ENCODE measurements at regions not wholly inside any gene's neighbourhood (a gene's known extent, or its start where the extent isn't known, plus 50 kb on each side); places are given as distances from the start of the nearest gene placed in this dataset.

- TF ChIP-seq CTBP1 (IDR thresholded peaks at IDR 0.05; ENCODE audit: borderline replicate concordance): no peak
- no peak for TF ChIP-seq FOXM1 (IDR thresholded peaks at IDR 0.05; ENCODE audit: borderline replicate concordance)
- TF ChIP-seq TARDBP (IDR thresholded peaks at IDR 0.05): no peak
- no peak for TF ChIP-seq L3MBTL2 (conservative IDR thresholded peaks at IDR 0.05)
- no peak for TF ChIP-seq SP1 (IDR thresholded peaks at IDR 0.05)
- no peak for TF ChIP-seq ARNT (IDR thresholded peaks at IDR 0.05)
- no peak for TF ChIP-seq SUZ12 (IDR thresholded peaks at IDR 0.05)
- no peak for TF ChIP-seq LEF1 (IDR thresholded peaks at IDR 0.05; ENCODE audit: borderline replicate concordance)
- TF ChIP-seq FOXK2 (IDR thresholded peaks at IDR 0.05): no peak
- no peak for TF ChIP-seq BHLHE40 (IDR thresholded peaks at IDR 0.05; ENCODE audit: borderline replicate concordance)
- TF ChIP-seq NFRKB (IDR thresholded peaks at IDR 0.05): no peak
- TF ChIP-seq PKNOX1 (IDR thresholded peaks at IDR 0.05): no peak
- no peak for TF ChIP-seq HDGF (IDR thresholded peaks at IDR 0.05; ENCODE audit: borderline replicate concordance)
- TF ChIP-seq FOXA1 (IDR thresholded peaks at IDR 0.05): no peak
- no peak for DNase-seq (ENCODE audit: extremely low spot score)
- POLR2A ChIA-PET: no interaction called here
- CTCF ChIA-PET: no interaction called here
These were observed 603.5 kb upstream of the ADAMTS5 start for GRCh38 chr21:27570306-27570868.

GRCh38 chr21:27569831-27570230 lies 602.9 kb upstream of the ADAMTS5 start:
- no peak for TF ChIP-seq FOXA1 (IDR thresholded peaks at IDR 0.05)
- CTCF ChIA-PET: no interaction called here
- POLR2A ChIA-PET: no interaction called here
- no peak for DNase-seq (ENCODE audit: extremely low spot score)

GRCh38 chr21:27569091-27569490 lies 602.2 kb upstream of the ADAMTS5 start:
- no peak for DNase-seq (ENCODE audit: extremely low spot score)
- TF ChIP-seq L3MBTL2 (conservative IDR thresholded peaks at IDR 0.05) (no peak), LEF1 (IDR thresholded peaks at IDR 0.05; ENCODE audit: borderline replicate concordance) (no peak), PKNOX1 (IDR thresholded peaks at IDR 0.05) (no peak), ARNT (IDR thresholded peaks at IDR 0.05) (no peak), ELF4 (IDR thresholded peaks at IDR 0.05) (no peak), FOXK2 (IDR thresholded peaks at IDR 0.05) (no peak), FOXA1 (IDR thresholded peaks at IDR 0.05) (no peak), TARDBP (IDR thresholded peaks at IDR 0.05) (no peak), CTBP1 (IDR thresholded peaks at IDR 0.05; ENCODE audit: borderline replicate concordance) (no peak), ZNF384 (IDR thresholded peaks at IDR 0.05) (no peak), FOXM1 (IDR thresholded peaks at IDR 0.05; ENCODE audit: borderline replicate concordance) (no peak), HDGF (IDR thresholded peaks at IDR 0.05; ENCODE audit: borderline replicate concordance) (no peak)
- ChIA-PET CTCF (no interaction called here), POLR2A (no interaction called here)

GRCh38 chr21:27567381-27567780 lies 600.5 kb upstream of the ADAMTS5 start:
- no peak for TF ChIP-seq FOXM1 (IDR thresholded peaks at IDR 0.05; ENCODE audit: borderline replicate concordance)
- TF ChIP-seq SP1 (IDR thresholded peaks at IDR 0.05): no peak
- no peak for DNase-seq (ENCODE audit: extremely low spot score)
- ChIA-PET POLR2A (no interaction called here), CTCF (no interaction called here)

GRCh38 chr21:27566521-27566920 lies 599.6 kb upstream of the ADAMTS5 start:
- CTCF ChIA-PET: no interaction called here
- POLR2A ChIA-PET: no interaction called here
- no peak for TF ChIP-seq ELF4 (IDR thresholded peaks at IDR 0.05)
- TF ChIP-seq CTBP1 (IDR thresholded peaks at IDR 0.05; ENCODE audit: borderline replicate concordance): no peak
- TF ChIP-seq FOXA1 (IDR thresholded peaks at IDR 0.05): no peak
- TF ChIP-seq L3MBTL2 (conservative IDR thresholded peaks at IDR 0.05): no peak
- TF ChIP-seq SP1 (IDR thresholded peaks at IDR 0.05): no peak
- no peak for TF ChIP-seq BHLHE40 (IDR thresholded peaks at IDR 0.05; ENCODE audit: borderline replicate concordance)
- no peak for TF ChIP-seq ZNF384 (IDR thresholded peaks at IDR 0.05)
- no peak for TF ChIP-seq FOXM1 (IDR thresholded peaks at IDR 0.05; ENCODE audit: borderline replicate concordance)
- no peak for TF ChIP-seq PKNOX1 (IDR thresholded peaks at IDR 0.05)
- no peak for TF ChIP-seq SUZ12 (IDR thresholded peaks at IDR 0.05)

GRCh38 chr21:27565364-27565763 lies 598.5 kb upstream of the ADAMTS5 start:
- TF ChIP-seq HDGF (IDR thresholded peaks at IDR 0.05; ENCODE audit: borderline replicate concordance) (no peak), SUZ12 (IDR thresholded peaks at IDR 0.05) (no peak), L3MBTL2 (conservative IDR thresholded peaks at IDR 0.05) (no peak), TARDBP (IDR thresholded peaks at IDR 0.05) (no peak), ELF4 (IDR thresholded peaks at IDR 0.05) (no peak), FOXM1 (IDR thresholded peaks at IDR 0.05; ENCODE audit: borderline replicate concordance) (no peak), SP1 (IDR thresholded peaks at IDR 0.05) (no peak), ZNF384 (IDR thresholded peaks at IDR 0.05) (no peak), PKNOX1 (IDR thresholded peaks at IDR 0.05) (no peak), ARNT (IDR thresholded peaks at IDR 0.05) (no peak), NFRKB (IDR thresholded peaks at IDR 0.05) (no peak), CTBP1 (IDR thresholded peaks at IDR 0.05; ENCODE audit: borderline replicate concordance) (no peak), FOXA1 (IDR thresholded peaks at IDR 0.05) (no peak), FOXK2 (IDR thresholded peaks at IDR 0.05) (no peak), BHLHE40 (IDR thresholded peaks at IDR 0.05; ENCODE audit: borderline replicate concordance) (no peak), LEF1 (IDR thresholded peaks at IDR 0.05; ENCODE audit: borderline replicate concordance) (no peak)
- DNase-seq (ENCODE audit: extremely low spot score): no peak
- ChIA-PET POLR2A (no interaction called here), CTCF (interaction anchor here (0.6 to 1.1 kb wide), 3 partner anchors 135 to 681 kb away, joined by 3 read pairs; no protein-coding TSS in a partner anchor)

More at GRCh38 chr21:27566521-27566920, 599.6 kb upstream of the ADAMTS5 start:
- no peak for DNase-seq (ENCODE audit: extremely low spot score)

Measured in HEK293T (cell line).